C4-2B (cell line): ENCODE measurements at regions not wholly inside any gene's neighbourhood (a gene's known extent, or its start where the extent isn't known, plus 50 kb on each side); places are given as distances from the start of the nearest gene placed in this dataset.

ENCODE experiments used
- ZFX ChIP-seq: fragments of 450-650 bp; IDR thresholded peaks from 2 replicates; pipeline ENCODE4 v1.6.1; 2017
- TF ChIP-seq, protein P1 (sequence below): fragments of 450-650 bp; conservative IDR thresholded peaks from 2 replicates; pipeline ENCODE4 v1.5.1; 2017; ENCODE audit warnings: mild to moderate bottlenecking

DNA sequence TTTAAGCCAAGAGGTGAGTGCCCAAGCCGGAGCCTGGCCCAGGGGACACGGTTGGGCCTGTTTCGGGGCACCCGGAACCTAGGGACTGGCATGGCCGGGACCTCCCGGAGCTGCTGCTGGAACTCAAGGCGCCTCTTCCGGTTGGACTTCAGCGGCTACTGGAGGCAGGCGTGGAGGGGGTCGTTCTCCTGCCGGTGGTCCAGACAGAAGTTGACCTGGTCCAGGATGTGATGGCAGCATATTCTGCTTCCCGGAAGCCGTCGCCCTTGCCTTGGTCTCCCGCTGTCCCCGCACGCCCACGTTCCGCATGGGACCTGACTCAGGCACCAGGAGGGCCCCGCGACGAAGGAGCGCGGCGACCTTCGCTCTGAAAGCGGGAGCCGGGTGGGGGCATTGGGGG, 240.8 kb downstream of the FOXA2 start:
- TF ChIP-seq, protein P1, sequence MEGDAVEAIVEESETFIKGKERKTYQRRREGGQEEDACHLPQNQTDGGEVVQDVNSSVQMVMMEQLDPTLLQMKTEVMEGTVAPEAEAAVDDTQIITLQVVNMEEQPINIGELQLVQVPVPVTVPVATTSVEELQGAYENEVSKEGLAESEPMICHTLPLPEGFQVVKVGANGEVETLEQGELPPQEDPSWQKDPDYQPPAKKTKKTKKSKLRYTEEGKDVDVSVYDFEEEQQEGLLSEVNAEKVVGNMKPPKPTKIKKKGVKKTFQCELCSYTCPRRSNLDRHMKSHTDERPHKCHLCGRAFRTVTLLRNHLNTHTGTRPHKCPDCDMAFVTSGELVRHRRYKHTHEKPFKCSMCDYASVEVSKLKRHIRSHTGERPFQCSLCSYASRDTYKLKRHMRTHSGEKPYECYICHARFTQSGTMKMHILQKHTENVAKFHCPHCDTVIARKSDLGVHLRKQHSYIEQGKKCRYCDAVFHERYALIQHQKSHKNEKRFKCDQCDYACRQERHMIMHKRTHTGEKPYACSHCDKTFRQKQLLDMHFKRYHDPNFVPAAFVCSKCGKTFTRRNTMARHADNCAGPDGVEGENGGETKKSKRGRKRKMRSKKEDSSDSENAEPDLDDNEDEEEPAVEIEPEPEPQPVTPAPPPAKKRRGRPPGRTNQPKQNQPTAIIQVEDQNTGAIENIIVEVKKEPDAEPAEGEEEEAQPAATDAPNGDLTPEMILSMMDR, result no peak
- no peak for TF ChIP-seq ZFX
